ENCODE measurements at regions not wholly inside any gene's neighbourhood (a gene's known extent, or its start where the extent isn't known, plus 50 kb on each side); places are given as distances from the start of the nearest gene placed in this dataset.
A peak's percentile ranks its signal among the peaks of the same experiment; 100 is the strongest.

DNA sequence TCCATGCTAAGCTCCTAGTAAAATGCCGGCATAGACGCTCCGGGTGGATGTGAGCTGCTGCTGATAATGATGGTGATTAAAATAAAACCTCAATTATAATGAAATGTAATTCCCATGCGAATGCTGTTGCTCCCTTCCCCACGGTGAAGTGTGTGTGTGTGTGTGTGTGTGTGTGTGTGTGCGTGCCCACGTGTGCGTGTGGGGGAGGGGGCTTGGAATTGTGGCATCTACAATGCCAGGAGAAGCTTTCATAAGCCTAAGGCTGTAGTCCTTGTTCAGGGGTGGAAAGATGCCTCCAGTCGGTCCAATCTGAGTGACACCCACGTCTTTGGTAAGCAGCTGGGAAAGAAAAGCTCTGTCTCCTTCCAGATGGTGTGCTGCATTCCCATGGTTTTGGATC lies 137.9 kb downstream of the CDH26 start:
- Histone ChIP-seq H3K4me3 (ENCODE audit: low read depth in 1 of 2, low read length in 1 of 2) (peak overlapping the region in 1 of 2 experiments; percentile 39), H3K36me3 (no peaks in the 10 kb centered on the region), H3K4me1 (ENCODE audit: control insufficient read depth in 1 of 2, insufficient read depth in 1 of 2, low read depth in 1 of 2, low read length in 1 of 2) (peaks cover 56% of the 10 kb centered on the region in 2 experiments), H3K27ac (peak overlapping the region; percentile 92), H3K27me3 (no peaks in the 10 kb centered on the region), H3K9me3 (no peaks in the 10 kb centered on the region)
- TF ChIP-seq, protein P1, sequence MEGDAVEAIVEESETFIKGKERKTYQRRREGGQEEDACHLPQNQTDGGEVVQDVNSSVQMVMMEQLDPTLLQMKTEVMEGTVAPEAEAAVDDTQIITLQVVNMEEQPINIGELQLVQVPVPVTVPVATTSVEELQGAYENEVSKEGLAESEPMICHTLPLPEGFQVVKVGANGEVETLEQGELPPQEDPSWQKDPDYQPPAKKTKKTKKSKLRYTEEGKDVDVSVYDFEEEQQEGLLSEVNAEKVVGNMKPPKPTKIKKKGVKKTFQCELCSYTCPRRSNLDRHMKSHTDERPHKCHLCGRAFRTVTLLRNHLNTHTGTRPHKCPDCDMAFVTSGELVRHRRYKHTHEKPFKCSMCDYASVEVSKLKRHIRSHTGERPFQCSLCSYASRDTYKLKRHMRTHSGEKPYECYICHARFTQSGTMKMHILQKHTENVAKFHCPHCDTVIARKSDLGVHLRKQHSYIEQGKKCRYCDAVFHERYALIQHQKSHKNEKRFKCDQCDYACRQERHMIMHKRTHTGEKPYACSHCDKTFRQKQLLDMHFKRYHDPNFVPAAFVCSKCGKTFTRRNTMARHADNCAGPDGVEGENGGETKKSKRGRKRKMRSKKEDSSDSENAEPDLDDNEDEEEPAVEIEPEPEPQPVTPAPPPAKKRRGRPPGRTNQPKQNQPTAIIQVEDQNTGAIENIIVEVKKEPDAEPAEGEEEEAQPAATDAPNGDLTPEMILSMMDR (IDR thresholded peaks at IDR 0.05) = no peak

DNA sequence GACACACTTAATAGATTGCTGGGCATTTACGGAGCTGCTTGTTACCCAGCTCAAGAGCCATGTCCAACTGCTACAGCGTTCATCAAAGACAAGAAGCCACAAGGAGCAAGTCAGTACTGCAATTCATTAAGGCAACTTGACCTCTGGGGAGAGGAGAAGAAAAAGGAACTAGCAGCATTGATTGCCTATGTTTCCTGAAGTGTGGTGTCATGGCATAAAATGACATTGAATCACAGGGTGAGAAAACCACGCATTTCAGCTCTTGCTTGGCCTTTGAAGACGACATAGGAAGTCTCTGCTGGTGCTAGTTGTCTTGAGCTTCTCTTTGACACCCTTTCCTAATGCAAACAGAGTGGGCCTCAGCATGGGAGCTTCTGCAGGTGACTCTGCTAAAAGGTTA lies 139.1 kb downstream of the CDH26 start:
- H3K4me3 ChIP-seq (ENCODE audit: low read depth in 1 of 2, low read length in 1 of 2) = peak overlapping the region; percentile 24 to 39
- no peaks in the 10 kb centered on the region for H3K27me3 ChIP-seq
- H3K4me1 ChIP-seq (ENCODE audit: control insufficient read depth in 1 of 2, insufficient read depth in 1 of 2, low read depth in 1 of 2, low read length in 1 of 2) = peaks cover 67 to 68% of the 10 kb centered on the region in 2 experiments
- no peaks in the 10 kb centered on the region for H3K9me3 ChIP-seq
- no peaks in the 10 kb centered on the region for H3K36me3 ChIP-seq
- TF ChIP-seq, protein P1 (IDR thresholded peaks at IDR 0.05) = peak; percentile 55
- H3K27ac ChIP-seq = peak overlapping the region; percentile 92

DNA sequence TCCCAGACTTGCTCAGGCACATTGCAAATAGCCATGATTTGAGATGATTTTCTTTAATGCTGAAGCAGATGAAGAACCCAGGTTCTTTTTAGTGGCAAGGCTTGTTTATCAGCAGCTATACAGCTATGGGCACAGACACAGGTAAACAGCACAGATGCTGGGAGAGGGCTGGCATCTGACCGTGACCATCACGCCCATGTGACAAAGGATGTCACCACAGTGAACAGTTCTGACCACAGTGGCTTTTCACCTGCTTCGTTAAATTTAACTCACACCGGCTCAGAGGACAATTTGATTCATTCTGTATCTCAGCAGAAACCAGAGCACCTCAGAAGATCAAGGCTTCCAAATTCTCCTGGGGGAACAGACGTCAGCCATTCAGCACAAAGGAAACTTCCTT lies 142.6 kb downstream of the CDH26 start:
- TF ChIP-seq, protein P1 (IDR thresholded peaks at IDR 0.05) = no peak
- Histone ChIP-seq H3K9me3 (no peaks in the 10 kb centered on the region), H3K27me3 (no peaks in the 10 kb centered on the region), H3K4me1 (ENCODE audit: control insufficient read depth in 1 of 2, insufficient read depth in 1 of 2, low read depth in 1 of 2, low read length in 1 of 2) (peaks cover 96 to 97% of the 10 kb centered on the region in 2 experiments), H3K4me3 (ENCODE audit: low read depth in 1 of 2, low read length in 1 of 2) (peak overlapping the region; percentile 31 to 46), H3K27ac (peak overlapping the region; percentile 95), H3K36me3 (no peaks in the 10 kb centered on the region)

DNA sequence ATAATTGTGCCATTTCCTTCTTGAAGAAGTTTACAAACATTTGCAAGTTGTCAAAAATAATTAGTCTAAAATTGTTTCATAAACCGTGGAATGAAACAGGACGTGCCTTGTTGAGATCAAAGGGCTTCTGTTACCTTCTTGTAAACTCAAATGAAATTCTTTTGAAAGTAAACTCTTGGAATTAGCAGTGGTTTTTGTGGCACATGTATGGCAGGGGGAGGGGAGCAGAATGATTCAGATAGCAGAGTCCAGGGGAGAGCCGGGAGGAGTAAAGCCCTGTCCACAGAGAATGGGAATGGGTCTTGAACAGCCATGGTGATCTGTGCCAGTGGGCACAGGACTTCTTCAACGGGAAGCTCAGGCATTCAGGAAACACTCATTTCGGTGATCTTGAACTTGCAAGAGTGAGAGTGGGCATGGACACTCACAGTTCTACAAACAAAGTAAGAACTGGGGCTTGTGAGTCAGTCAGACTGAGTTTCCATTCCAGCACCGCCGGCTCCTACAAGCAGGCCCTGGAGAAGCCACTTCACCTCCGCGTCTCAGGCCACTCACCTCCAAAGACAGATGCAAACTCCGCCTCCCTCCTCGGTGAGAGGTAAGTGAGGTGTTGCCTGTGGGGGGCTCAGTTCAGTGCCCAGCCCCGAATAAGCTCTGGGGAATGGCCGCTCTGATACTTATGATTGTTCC lies 143.1 kb downstream of the CDH26 start:
- H3K27ac ChIP-seq = peak overlapping the region; percentile 95
- TF ChIP-seq, protein P1 (IDR thresholded peaks at IDR 0.05) = no peak
- H3K27me3 ChIP-seq = no peaks in the 10 kb centered on the region
- H3K4me3 ChIP-seq (ENCODE audit: low read depth in 1 of 2, low read length in 1 of 2) = peak overlapping the region; percentile 31 to 46
- H3K36me3 ChIP-seq = no peaks in the 10 kb centered on the region
- H3K9me3 ChIP-seq = no peaks in the 10 kb centered on the region
- peaks cover 95 to 97% of the 10 kb centered on the region in 2 experiments for H3K4me1 ChIP-seq (ENCODE audit: control insufficient read depth in 1 of 2, insufficient read depth in 1 of 2, low read depth in 1 of 2, low read length in 1 of 2)

DNA sequence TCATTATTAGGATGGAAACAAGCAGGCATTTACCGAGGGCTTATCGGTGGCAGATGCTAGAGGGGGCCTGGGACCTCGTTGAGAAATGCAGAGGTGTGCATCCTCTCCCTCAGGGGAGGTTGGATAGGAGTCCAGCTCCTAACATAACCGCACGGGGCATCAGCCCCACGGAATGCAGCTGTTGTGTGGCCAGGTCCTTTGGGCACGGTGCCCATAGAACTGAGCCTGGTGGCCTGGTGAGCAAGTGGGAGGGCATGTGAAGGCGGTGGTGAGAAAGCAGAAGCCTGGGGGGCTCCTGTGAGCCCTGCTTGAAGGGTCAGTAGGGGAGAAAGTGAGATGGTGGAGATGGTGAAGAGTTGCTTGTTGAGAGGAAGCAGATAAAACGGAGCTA lies 143.7 kb downstream of the CDH26 start:
- Histone ChIP-seq H3K27ac (peak overlapping the region; percentile 95), H3K4me1 (ENCODE audit: control insufficient read depth in 1 of 2, insufficient read depth in 1 of 2, low read depth in 1 of 2, low read length in 1 of 2) (peaks cover 92 to 93% of the 10 kb centered on the region in 2 experiments), H3K27me3 (no peaks in the 10 kb centered on the region), H3K4me3 (ENCODE audit: low read depth in 1 of 2, low read length in 1 of 2) (peak overlapping the region; percentile 31 to 46), H3K36me3 (no peaks in the 10 kb centered on the region), H3K9me3 (no peaks in the 10 kb centered on the region)
- TF ChIP-seq, protein P1 (IDR thresholded peaks at IDR 0.05) = no peak
